Esophagus muscularis mucosa (tissue), 3 donors: ENCODE measurements at regions not wholly inside any gene's neighbourhood (a gene's known extent, or its start where the extent isn't known, plus 50 kb on each side); places are given as distances from the start of the nearest gene placed in this dataset.

Experiments
- POLR2A ChIP-seq: fragments of 450-650 bp; IDR thresholded peaks from one replicate; pipeline ENCODE4 v1.6.1; 2017; ENCODE audit warnings: antibody characterized with exemption, moderate library complexity, mild to moderate bottlenecking, low read depth
- TF ChIP-seq, protein P1 (sequence below), 3 experiments: fragments of 200-600 bp in 2 of 3; fragments of 450-650 bp in 1 of 3; sonication (generic) in 2 of 3; IDR thresholded peaks; one replicate each; pipeline ENCODE4 v1.5.1; 2017 to 2019; ENCODE audit warnings: antibody characterized with exemption in 3 of 3, mild to moderate bottlenecking in 2 of 3, moderate library complexity in 1 of 3

GRCh38 chr10:9654261-9654660 lies 1363.4 kb upstream of the CELF2 start:
- TF ChIP-seq, protein P1, sequence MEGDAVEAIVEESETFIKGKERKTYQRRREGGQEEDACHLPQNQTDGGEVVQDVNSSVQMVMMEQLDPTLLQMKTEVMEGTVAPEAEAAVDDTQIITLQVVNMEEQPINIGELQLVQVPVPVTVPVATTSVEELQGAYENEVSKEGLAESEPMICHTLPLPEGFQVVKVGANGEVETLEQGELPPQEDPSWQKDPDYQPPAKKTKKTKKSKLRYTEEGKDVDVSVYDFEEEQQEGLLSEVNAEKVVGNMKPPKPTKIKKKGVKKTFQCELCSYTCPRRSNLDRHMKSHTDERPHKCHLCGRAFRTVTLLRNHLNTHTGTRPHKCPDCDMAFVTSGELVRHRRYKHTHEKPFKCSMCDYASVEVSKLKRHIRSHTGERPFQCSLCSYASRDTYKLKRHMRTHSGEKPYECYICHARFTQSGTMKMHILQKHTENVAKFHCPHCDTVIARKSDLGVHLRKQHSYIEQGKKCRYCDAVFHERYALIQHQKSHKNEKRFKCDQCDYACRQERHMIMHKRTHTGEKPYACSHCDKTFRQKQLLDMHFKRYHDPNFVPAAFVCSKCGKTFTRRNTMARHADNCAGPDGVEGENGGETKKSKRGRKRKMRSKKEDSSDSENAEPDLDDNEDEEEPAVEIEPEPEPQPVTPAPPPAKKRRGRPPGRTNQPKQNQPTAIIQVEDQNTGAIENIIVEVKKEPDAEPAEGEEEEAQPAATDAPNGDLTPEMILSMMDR (IDR thresholded peaks at IDR 0.05), result no peak
- no peak for TF ChIP-seq POLR2A
